ENCODE measurements at regions not wholly inside any gene's neighbourhood (a gene's known extent, or its start where the extent isn't known, plus 50 kb on each side); places are given as distances from the start of the nearest gene placed in this dataset.

- DNase-seq (ENCODE audit: low spot score) = no peak
Observed at GRCh38 chr22:48708558-48709245, 1119.0 kb downstream of the BRD1 start.

GRCh38 chr22:48707763-48708557 lies 1119.7 kb downstream of the BRD1 start:
- DNase-seq (ENCODE audit: low spot score) = no peak

GRCh38 chr22:48706934-48707762 lies 1120.5 kb downstream of the BRD1 start:
- no peak for DNase-seq (ENCODE audit: low spot score)

- no peak for DNase-seq (ENCODE audit: low spot score)
Observed at GRCh38 chr22:48705917-48706605, 1121.6 kb downstream of the BRD1 start.

GRCh38 chr22:48705159-48705916 lies 1122.3 kb downstream of the BRD1 start:
- DNase-seq (ENCODE audit: low spot score) = no peak

- DNase-seq (ENCODE audit: low spot score) = no peak
Observed at GRCh38 chr22:48704335-48704734, 1123.3 kb downstream of the BRD1 start.

- DNase-seq (ENCODE audit: low spot score) = no peak
Observed at GRCh38 chr22:48703265-48703941, 1124.3 kb downstream of the BRD1 start.

- no peak for DNase-seq (ENCODE audit: low spot score)
Observed at GRCh38 chr22:48702573-48703264, 1125.0 kb downstream of the BRD1 start.

GRCh38 chr22:48701296-48702030 lies 1126.2 kb downstream of the BRD1 start:
- DNase-seq (ENCODE audit: low spot score) = no peak

GRCh38 chr22:48700566-48701295 lies 1126.9 kb downstream of the BRD1 start:
- DNase-seq (ENCODE audit: low spot score) = no peak

- DNase-seq (ENCODE audit: low spot score) = no peak
Observed at GRCh38 chr22:48700180-48700565, 1127.5 kb downstream of the BRD1 start.

GRCh38 chr22:48699511-48699910 lies 1128.2 kb downstream of the BRD1 start:
- no peak for DNase-seq (ENCODE audit: low spot score)

- DNase-seq (ENCODE audit: low spot score) = no peak
Observed at GRCh38 chr22:48698618-48699017, 1129.1 kb downstream of the BRD1 start.

- no peak for DNase-seq (ENCODE audit: low spot score)
Observed at GRCh38 chr22:48697694-48698276, 1129.9 kb downstream of the BRD1 start.

GRCh38 chr22:48697223-48697622 lies 1130.5 kb downstream of the BRD1 start:
- no peak for DNase-seq (ENCODE audit: low spot score)

- DNase-seq (ENCODE audit: low spot score) = no peak
Observed at GRCh38 chr22:48696371-48696770, 1131.3 kb downstream of the BRD1 start.

- DNase-seq (ENCODE audit: low spot score) = no peak
Observed at GRCh38 chr22:48695731-48696305, 1131.9 kb downstream of the BRD1 start.

GRCh38 chr22:48695251-48695650 lies 1132.4 kb downstream of the BRD1 start:
- DNase-seq (ENCODE audit: low spot score) = peak; percentile 82
